K562 (cell line): ENCODE measurements at regions not wholly inside any gene's neighbourhood (a gene's known extent, or its start where the extent isn't known, plus 50 kb on each side); places are given as distances from the start of the nearest gene placed in this dataset.

Experiments
- ATAC-seq: fragments of 200-7000 bp; cut with Tn5 transposase; 3 replicates; pipeline ENCODE4 v1.9.1; 2020; ENCODE audit warnings: moderate library complexity
- BruUV-seq: library from RNA; stranded (reverse); fragments of 400-500 nt; replicated peaks from 2 replicates; lab custom pipeline; 2021; lab: Mats Ljungman, UMichigan
- CTCF ChIA-PET: fragments of 300-600 bp; formaldehyde crosslinking; extraction: SDS; loops from one replicate; lab custom pipeline; 2021; ENCODE audit warnings: low intra/inter-chr PET ratio; lab: Yijun Ruan, JAX
- POLR2A ChIA-PET: fragments of 300-600, 350-650 bp; sonication (Branson Sonifier 250); formaldehyde crosslinking; extraction: SDS; loops from one replicate; lab custom pipeline; 2021; ENCODE audit warnings: antibody characterized with exemption, inconsistent platforms; lab: Yijun Ruan, JAX
- DNase-seq, 4 experiments: peaks; one replicate each; pipeline versions ENCODE4 v3.0.0 to v3.0.0-alpha.2; 2011 to 2018; ENCODE audit warnings: low spot score in 3 of 4, mixed read lengths in 3 of 4; ENCODE audit errors: extremely low read depth in 1 of 4
- FAIRE-seq: peaks from 2 replicates; lab custom pipeline; 2011; peaks lifted over from hg19 to GRCh38; lab: Jason Lieb, UNC
- H2AFZ ChIP-seq: 2 replicates; pipeline ENCODE4 v1.6.0; 2011; ENCODE audit warnings: low read depth, low read length, control low read depth, inconsistent platforms
- H3K27ac ChIP-seq: fragments of 200-600 bp; 3 replicates; pipeline ENCODE4 v1.8.0; 2011; ENCODE audit warnings: low read depth, mild to moderate bottlenecking, control low read depth, inconsistent platforms, low read length, moderate library complexity, mixed read lengths; ENCODE audit errors: extremely low read depth
- H3K27me3 ChIP-seq, 2 experiments: fragments of 300-600 bp in 1 of 2; 2 replicates in 1 of 2; 3 replicates in 1 of 2; pipeline versions ENCODE4 v1.6.0 to v1.8.0; 2011; ENCODE audit warnings: inconsistent platforms in 2 of 2, low read length in 2 of 2, mild to moderate bottlenecking in 1 of 2, mixed read lengths in 1 of 2, moderate library complexity in 1 of 2; ENCODE audit not compliant: control insufficient read depth in 2 of 2, insufficient read depth in 2 of 2
- H3K36me3 ChIP-seq: fragments of 300-600 bp; 3 replicates; pipeline ENCODE4 v1.8.0; 2011; ENCODE audit warnings: mild to moderate bottlenecking, low read length, inconsistent platforms; ENCODE audit not compliant: control insufficient read depth, insufficient read depth
- H3K4me1 ChIP-seq, 2 experiments: fragments of 200-600 bp in 1 of 2; replicated peaks in 1 of 2; 2 replicates in 1 of 2; 3 replicates in 1 of 2; pipeline versions ENCODE4 v1.5.1 to v1.8.0; 2011; ENCODE audit warnings: inconsistent platforms in 2 of 2, low read length in 2 of 2, mild to moderate bottlenecking in 1 of 2, mixed read lengths in 1 of 2, moderate library complexity in 1 of 2; ENCODE audit not compliant: control insufficient read depth in 2 of 2, insufficient read depth in 2 of 2
- H3K4me2 ChIP-seq: 2 replicates; pipeline ENCODE4 v1.6.1; 2011; ENCODE audit warnings: low read length, control low read depth, inconsistent platforms, mixed read lengths; ENCODE audit not compliant: insufficient read depth
- H3K4me3 ChIP-seq: fragments of 200-600 bp; sonication (generic), shearing (Covaris generic); 2 replicates; pipeline ENCODE4 v1.5.1; 2016; ENCODE audit warnings: control low read depth, inconsistent platforms
- H3K79me2 ChIP-seq: fragments of 200-600 bp; 3 replicates; pipeline ENCODE4 v1.8.0; 2011; ENCODE audit warnings: low read length, inconsistent platforms; ENCODE audit not compliant: control insufficient read depth, insufficient read depth
- H3K9ac ChIP-seq, 2 experiments: 2 replicates each; pipeline versions ENCODE4 v1.6.0 to v1.6.1; 2011; ENCODE audit warnings: low read depth in 2 of 2, low read length in 2 of 2, control low read depth in 1 of 2, inconsistent platforms in 1 of 2, mild to moderate bottlenecking in 1 of 2, mixed read lengths in 1 of 2; ENCODE audit not compliant: insufficient read depth in 1 of 2
- H3K9me1 ChIP-seq: one replicate; pipeline ENCODE4 v1.6.0; 2011; ENCODE audit warnings: inconsistent platforms, mild to moderate bottlenecking, low read length, moderate library complexity; ENCODE audit not compliant: control insufficient read depth, insufficient read depth
- H3K9me3 ChIP-seq: replicated peaks from 2 replicates; pipeline ENCODE4 v1.5.1; 2011; ENCODE audit warnings: low read depth, low read length, inconsistent platforms; ENCODE audit not compliant: control insufficient read depth, insufficient read depth
- H4K20me1 ChIP-seq: replicated peaks from 2 replicates; pipeline ENCODE4 v1.6.1; 2011; ENCODE audit warnings: low read length, inconsistent platforms, mixed read lengths; ENCODE audit not compliant: control insufficient read depth, insufficient read depth
- HDAC3 ChIP-seq: fragments of 450-650 bp; IDR thresholded peaks from 2 replicates; pipeline ENCODE4 v1.6.1; 2018; ENCODE audit warnings: borderline replicate concordance, mild to moderate bottlenecking, moderate library complexity; ENCODE audit not compliant: partially characterized antibody
- RBFOX2 ChIP-seq: fragments of 200-400 bp; formaldehyde crosslinking; IDR thresholded peaks from 2 replicates; pipeline ENCODE4 v1.6.1; 2017; ENCODE audit warnings: low read depth, mild to moderate bottlenecking, low read length, moderate library complexity
- SMARCB1 ChIP-seq: IDR thresholded peaks from 2 replicates; pipeline ENCODE4 v1.6.1; 2011; ENCODE audit warnings: improper control_type of control experiment, low read depth; ENCODE audit not compliant: insufficient read length
- ZBTB1 ChIP-seq: sonication (generic); formaldehyde crosslinking; IDR thresholded peaks from 2 replicates; pipeline ENCODE4 v1.8.1; 2023; ENCODE audit warnings: missing genetic modification reagents, low read depth, mild to moderate bottlenecking, borderline replicate concordance
- ZC3H11A ChIP-seq: IDR thresholded peaks from 2 replicates; pipeline ENCODE4 v1.6.1; 2012; ENCODE audit warnings: low read depth, low read length, improper control_type of control experiment
- WGBS: fragments of 100-300 bp; shearing (Covaris generic); methylation state at CpG from one replicate; pipeline ENCODE4 v1.1.6; 2016; ENCODE audit warnings: low coverage, mixed read lengths; ENCODE audit not compliant: insufficient coverage; ENCODE audit errors: missing lambda C conversion rate; 5-methylcytosine and 5-hydroxymethylcytosine counted together
- in situ Hi-C: fragments of 300-500 bp; cut with MboI; formaldehyde crosslinking; loops from 4 replicates; pipeline ENCODE4 v1.15.0; 2018; ENCODE audit warnings: inconsistent platforms, mixed read lengths
- intact Hi-C: fragments of 100-400 bp; cut with micrococcal nuclease; formaldehyde crosslinking; loops from 2 replicates; pipeline ENCODE4 v1.14.2; 2022
- TF ChIP-seq, protein P1 (sequence below): fragments of 200-800 bp; sonication (Bioruptor generic); IDR thresholded peaks from 2 replicates; pipeline ENCODE4 v1.6.1; 2017; ENCODE audit warnings: missing genetic modification characterization, missing compliant biosample characterization
- TF ChIP-seq, protein P2 (sequence below): fragments of 450-650 bp; formaldehyde crosslinking; IDR thresholded peaks from 2 replicates; pipeline ENCODE4 v1.4.0; 2020; ENCODE audit warnings: mild to moderate bottlenecking, moderate library complexity

DNA sequence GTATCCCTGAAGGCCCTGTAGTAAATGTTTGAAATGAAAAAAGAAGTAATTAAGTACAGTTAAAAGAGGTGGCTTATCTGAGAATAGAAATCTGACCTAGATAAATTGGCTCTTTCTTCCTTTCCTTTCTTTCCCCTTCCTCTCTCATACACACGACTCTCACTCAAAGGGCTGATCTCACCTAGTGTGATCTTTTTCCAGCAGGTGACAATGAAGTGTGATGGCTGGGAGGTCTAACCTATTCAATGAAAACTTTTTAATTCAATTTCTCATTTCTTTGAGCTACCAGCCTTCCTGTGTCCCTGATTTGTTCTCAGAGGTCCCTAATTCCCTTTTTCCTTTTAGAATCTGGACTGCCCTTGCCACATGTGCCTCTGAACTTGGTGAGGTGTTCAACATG is 118.0 kb upstream of the RIMS1 start:
- Histone ChIP-seq H2AFZ (no peak overlapping the region), H4K20me1 (no peaks in the 10 kb centered on the region), H3K79me2 (no peaks in the 10 kb centered on the region), H3K9me3 (no peaks in the 10 kb centered on the region; the same call in 1 of the 2 replicates), H3K9me1 (no peaks in the 10 kb centered on the region)
- ATAC-seq: no peak
- 0% methylated on average over 1 of the region's 1 CpG for WGBS
- DNase-seq: no peak
- intact Hi-C loops: no loop called here
- no peak for TF ChIP-seq SMARCB1
- no peak for TF ChIP-seq HDAC3
- no peak for TF ChIP-seq ZC3H11A
- TF ChIP-seq ZBTB1 (CRISPR knock-in tag): no peak
- TF ChIP-seq RBFOX2: no peak
- TF ChIP-seq, protein P1, sequence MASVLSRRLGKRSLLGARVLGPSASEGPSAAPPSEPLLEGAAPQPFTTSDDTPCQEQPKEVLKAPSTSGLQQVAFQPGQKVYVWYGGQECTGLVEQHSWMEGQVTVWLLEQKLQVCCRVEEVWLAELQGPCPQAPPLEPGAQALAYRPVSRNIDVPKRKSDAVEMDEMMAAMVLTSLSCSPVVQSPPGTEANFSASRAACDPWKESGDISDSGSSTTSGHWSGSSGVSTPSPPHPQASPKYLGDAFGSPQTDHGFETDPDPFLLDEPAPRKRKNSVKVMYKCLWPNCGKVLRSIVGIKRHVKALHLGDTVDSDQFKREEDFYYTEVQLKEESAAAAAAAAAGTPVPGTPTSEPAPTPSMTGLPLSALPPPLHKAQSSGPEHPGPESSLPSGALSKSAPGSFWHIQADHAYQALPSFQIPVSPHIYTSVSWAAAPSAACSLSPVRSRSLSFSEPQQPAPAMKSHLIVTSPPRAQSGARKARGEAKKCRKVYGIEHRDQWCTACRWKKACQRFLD (CRISPR knock-in tag): no peak
- TF ChIP-seq, protein P2, sequence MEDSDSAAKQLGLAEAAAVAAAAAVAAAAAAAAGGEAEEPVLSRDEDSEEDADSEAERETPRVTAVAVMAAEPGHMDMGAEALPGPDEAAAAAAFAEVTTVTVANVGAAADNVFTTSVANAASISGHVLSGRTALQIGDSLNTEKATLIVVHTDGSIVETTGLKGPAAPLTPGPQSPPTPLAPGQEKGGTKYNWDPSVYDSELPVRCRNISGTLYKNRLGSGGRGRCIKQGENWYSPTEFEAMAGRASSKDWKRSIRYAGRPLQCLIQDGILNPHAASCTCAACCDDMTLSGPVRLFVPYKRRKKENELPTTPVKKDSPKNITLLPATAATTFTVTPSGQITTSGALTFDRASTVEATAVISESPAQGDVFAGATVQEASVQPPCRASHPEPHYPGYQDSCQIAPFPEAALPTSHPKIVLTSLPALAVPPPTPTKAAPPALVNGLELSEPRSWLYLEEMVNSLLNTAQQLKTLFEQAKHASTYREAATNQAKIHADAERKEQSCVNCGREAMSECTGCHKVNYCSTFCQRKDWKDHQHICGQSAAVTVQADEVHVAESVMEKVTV (CRISPR knock-in tag): no peak
- TF ChIP-seq, all 486 proteins: peak for 0
- Histone ChIP-seq H3K27me3 (no peaks in the 10 kb centered on the region), H3K27ac (no peak overlapping the region), H3K36me3 (no peaks in the 10 kb centered on the region), H3K4me2 (no peak overlapping the region), H3K9ac (no peak overlapping the region), H3K4me1 (no peaks in the 10 kb centered on the region), H3K4me3 (no peak overlapping the region)
- no peak for FAIRE-seq
- in situ Hi-C loops: no loop called here
- no TSS peak for BruUV-seq
- ChIA-PET CTCF (no interaction called here), POLR2A (no interaction called here)
